HL-60 (cell line): ENCODE measurements at regions not wholly inside any gene's neighbourhood (a gene's known extent, or its start where the extent isn't known, plus 50 kb on each side); places are given as distances from the start of the nearest gene placed in this dataset.

Source experiments
- DNase-seq, 2 experiments: peaks; one replicate each; pipeline ENCODE4 v3.0.0-alpha.2; 2010 to 2020; ENCODE audit warnings: low read depth in 1 of 2, low spot score in 1 of 2
- H3K27ac ChIP-seq: fragments of 250-450 bp; sonication (Bioruptor Pico); replicated peaks from 2 replicates; pipeline ENCODE4 v1.5.1; 2020; ENCODE audit warnings: mild to moderate bottlenecking, moderate library complexity
- H3K27me3 ChIP-seq: fragments of 250-450 bp; sonication (Bioruptor Pico); 2 replicates; pipeline ENCODE4 v1.5.1; 2021; ENCODE audit warnings: mild to moderate bottlenecking, moderate library complexity; ENCODE audit not compliant: insufficient read depth, poor library complexity, severe bottlenecking
- H3K4me3 ChIP-seq: replicated peaks from 2 replicates; pipeline ENCODE4 v1.5.1; 2011; ENCODE audit warnings: mild to moderate bottlenecking, control low read depth, low read length; ENCODE audit not compliant: insufficient read depth
- CTCF ChIP-seq: IDR thresholded peaks from one replicate; pipeline ENCODE4 v1.5.1; 2011; ENCODE audit warnings: low read length, control low read depth, inconsistent platforms; ENCODE audit not compliant: insufficient read depth
- GABPA ChIP-seq: IDR thresholded peaks from 2 replicates; pipeline ENCODE4 v1.6.1; 2012; ENCODE audit warnings: low read depth
- POLR2AphosphoS5 ChIP-seq: IDR thresholded peaks from 2 replicates; pipeline ENCODE4 v1.6.1; 2012; ENCODE audit warnings: low read depth
- REST ChIP-seq: IDR thresholded peaks from 2 replicates; pipeline ENCODE4 v1.6.1; 2012; ENCODE audit warnings: low read depth; ENCODE audit not compliant: insufficient replicate concordance
- SPI1 ChIP-seq: IDR thresholded peaks from 2 replicates; pipeline ENCODE4 v1.6.1; 2012; ENCODE audit warnings: low read depth, mild to moderate bottlenecking, borderline replicate concordance

GRCh38 chr2:181153886-181154285 is 173.5 kb downstream of the UBE2E3 start:
- H3K4me3 ChIP-seq = no peak overlapping the region
- no peaks in the 10 kb centered on the region for H3K27me3 ChIP-seq
- H3K27ac ChIP-seq = no peak overlapping the region
- DNase-seq = no peak
- TF ChIP-seq REST (no peak), GABPA (no peak), POLR2AphosphoS5 (no peak), CTCF (no peak), SPI1 (no peak)

GRCh38 chr2:181157326-181157725 is 176.9 kb downstream of the UBE2E3 start:
- no peak for DNase-seq
- Histone ChIP-seq H3K27me3 (no peaks in the 10 kb centered on the region), H3K27ac (no peak overlapping the region), H3K4me3 (no peak overlapping the region)
- no peak for TF ChIP-seq POLR2AphosphoS5
- TF ChIP-seq REST = no peak
- no peak for TF ChIP-seq SPI1
- no peak for TF ChIP-seq GABPA
- TF ChIP-seq CTCF = no peak

GRCh38 chr2:181158427-181158826 is 178.0 kb downstream of the UBE2E3 start:
- TF ChIP-seq SPI1 (no peak), REST (no peak), CTCF (no peak), GABPA (no peak), POLR2AphosphoS5 (no peak)
- Histone ChIP-seq H3K27ac (no peak overlapping the region), H3K4me3 (no peak overlapping the region), H3K27me3 (no peaks in the 10 kb centered on the region)
- no peak for DNase-seq
